ENCODE measurements at regions not wholly inside any gene's neighbourhood (a gene's known extent, or its start where the extent isn't known, plus 50 kb on each side); places are given as distances from the start of the nearest gene placed in this dataset.

DNA sequence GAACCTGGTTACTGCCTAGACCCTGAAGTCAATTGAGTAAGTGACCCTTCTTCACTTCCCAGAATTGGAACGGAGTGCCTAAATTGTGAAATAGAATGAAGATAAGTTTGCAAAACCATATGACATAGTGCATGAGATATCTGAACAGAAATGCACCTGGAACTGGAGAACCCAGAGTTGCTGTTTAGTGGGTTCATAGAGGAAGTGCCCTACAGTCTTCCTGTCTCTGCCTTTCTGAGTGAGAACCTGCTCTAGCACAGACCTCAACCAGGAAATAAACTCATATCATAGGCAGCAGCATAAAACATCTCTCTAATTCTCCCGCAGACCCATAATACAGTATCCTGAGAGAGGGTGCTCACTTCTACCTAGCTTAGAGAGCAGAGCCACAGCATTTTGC is 82.9 kb downstream of the EOMES start:
- H3K27ac Mint-ChIP-seq, result no peak overlapping the region
- H3K4me1 Mint-ChIP-seq, result peaks cover 16% of the 10 kb centered on the region
- no peak for DNase-seq (ENCODE audit: low spot score)
- H3K27me3 Mint-ChIP-seq (ENCODE audit: low read depth), result peaks cover 7% of the 10 kb centered on the region; the same call in 1 of the 2 replicates
- CTCF ChIA-PET, result no interaction called here
- TF ChIP-seq NFATC4 (CRISPR knock-in tag; IDR thresholded peaks at IDR 0.05) (no peak), ZNF219 (CRISPR knock-in tag; IDR thresholded peaks at IDR 0.05; ENCODE audit: borderline replicate concordance) (no peak), ZNF121 (CRISPR knock-in tag; IDR thresholded peaks at IDR 0.05) (no peak), FOXP1 (CRISPR knock-in tag; IDR thresholded peaks at IDR 0.05; ENCODE audit: borderline replicate concordance) (no peak), GRHL2 (CRISPR knock-in tag; IDR thresholded peaks at IDR 0.05; ENCODE audit: insufficient replicate concordance, severe bottlenecking) (no peak), ZNF317 (CRISPR knock-in tag; IDR thresholded peaks at IDR 0.05; ENCODE audit: borderline replicate concordance, low read depth) (no peak), JUN (CRISPR knock-in tag; IDR thresholded peaks at IDR 0.05) (no peak), NFYB (CRISPR knock-in tag; conservative IDR thresholded peaks at IDR 0.05; ENCODE audit: low read depth) (no peak), TP53 (CRISPR knock-in tag; IDR thresholded peaks at IDR 0.05) (no peak), ZBTB21 (CRISPR knock-in tag; IDR thresholded peaks at IDR 0.05; ENCODE audit: borderline replicate concordance) (no peak), HMGA2 (CRISPR knock-in tag; IDR thresholded peaks at IDR 0.05) (no peak), FOXK1 (CRISPR knock-in tag; IDR thresholded peaks at IDR 0.05) (no peak), GTF2I (CRISPR knock-in tag; conservative IDR thresholded peaks at IDR 0.05) (no peak), ZNF138 (CRISPR knock-in tag; conservative IDR thresholded peaks at IDR 0.05) (no peak)
- TF ChIP-seq, protein P1, sequence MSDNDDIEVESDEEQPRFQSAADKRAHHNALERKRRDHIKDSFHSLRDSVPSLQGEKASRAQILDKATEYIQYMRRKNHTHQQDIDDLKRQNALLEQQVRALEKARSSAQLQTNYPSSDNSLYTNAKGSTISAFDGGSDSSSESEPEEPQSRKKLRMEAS (CRISPR knock-in tag; IDR thresholded peaks at IDR 0.05), result no peak
- TF ChIP-seq, protein P2, sequence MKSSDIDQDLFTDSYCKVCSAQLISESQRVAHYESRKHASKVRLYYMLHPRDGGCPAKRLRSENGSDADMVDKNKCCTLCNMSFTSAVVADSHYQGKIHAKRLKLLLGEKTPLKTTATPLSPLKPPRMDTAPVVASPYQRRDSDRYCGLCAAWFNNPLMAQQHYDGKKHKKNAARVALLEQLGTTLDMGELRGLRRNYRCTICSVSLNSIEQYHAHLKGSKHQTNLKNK (CRISPR knock-in tag; IDR thresholded peaks at IDR 0.05), result no peak
- TF ChIP-seq, protein P3, sequence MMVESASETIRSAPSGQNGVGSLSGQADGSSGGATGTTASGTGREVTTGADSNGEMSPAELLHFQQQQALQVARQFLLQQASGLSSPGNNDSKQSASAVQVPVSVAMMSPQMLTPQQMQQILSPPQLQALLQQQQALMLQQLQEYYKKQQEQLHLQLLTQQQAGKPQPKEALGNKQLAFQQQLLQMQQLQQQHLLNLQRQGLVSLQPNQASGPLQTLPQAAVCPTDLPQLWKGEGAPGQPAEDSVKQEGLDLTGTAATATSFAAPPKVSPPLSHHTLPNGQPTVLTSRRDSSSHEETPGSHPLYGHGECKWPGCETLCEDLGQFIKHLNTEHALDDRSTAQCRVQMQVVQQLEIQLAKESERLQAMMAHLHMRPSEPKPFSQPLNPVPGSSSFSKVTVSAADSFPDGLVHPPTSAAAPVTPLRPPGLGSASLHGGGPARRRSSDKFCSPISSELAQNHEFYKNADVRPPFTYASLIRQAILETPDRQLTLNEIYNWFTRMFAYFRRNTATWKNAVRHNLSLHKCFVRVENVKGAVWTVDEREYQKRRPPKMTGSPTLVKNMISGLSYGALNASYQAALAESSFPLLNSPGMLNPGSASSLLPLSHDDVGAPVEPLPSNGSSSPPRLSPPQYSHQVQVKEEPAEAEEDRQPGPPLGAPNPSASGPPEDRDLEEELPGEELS (CRISPR knock-in tag; IDR thresholded peaks at IDR 0.05), result no peak
- TF ChIP-seq, protein P4, sequence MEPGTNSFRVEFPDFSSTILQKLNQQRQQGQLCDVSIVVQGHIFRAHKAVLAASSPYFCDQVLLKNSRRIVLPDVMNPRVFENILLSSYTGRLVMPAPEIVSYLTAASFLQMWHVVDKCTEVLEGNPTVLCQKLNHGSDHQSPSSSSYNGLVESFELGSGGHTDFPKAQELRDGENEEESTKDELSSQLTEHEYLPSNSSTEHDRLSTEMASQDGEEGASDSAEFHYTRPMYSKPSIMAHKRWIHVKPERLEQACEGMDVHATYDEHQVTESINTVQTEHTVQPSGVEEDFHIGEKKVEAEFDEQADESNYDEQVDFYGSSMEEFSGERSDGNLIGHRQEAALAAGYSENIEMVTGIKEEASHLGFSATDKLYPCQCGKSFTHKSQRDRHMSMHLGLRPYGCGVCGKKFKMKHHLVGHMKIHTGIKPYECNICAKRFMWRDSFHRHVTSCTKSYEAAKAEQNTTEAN (CRISPR knock-in tag; IDR thresholded peaks at IDR 0.05), result no peak
- TF ChIP-seq, protein P5, sequence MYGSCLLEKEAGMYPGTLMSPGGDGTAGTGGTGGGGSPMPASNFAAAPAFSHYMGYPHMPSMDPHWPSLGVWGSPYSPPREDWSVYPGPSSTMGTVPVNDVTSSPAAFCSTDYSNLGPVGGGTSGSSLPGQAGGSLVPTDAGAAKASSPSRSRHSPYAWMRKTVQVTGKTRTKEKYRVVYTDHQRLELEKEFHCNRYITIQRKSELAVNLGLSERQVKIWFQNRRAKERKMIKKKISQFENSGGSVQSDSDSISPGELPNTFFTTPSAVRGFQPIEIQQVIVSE (CRISPR knock-in tag; IDR thresholded peaks at IDR 0.05; ENCODE audit: borderline replicate concordance), result no peak
- TF ChIP-seq, protein P6, sequence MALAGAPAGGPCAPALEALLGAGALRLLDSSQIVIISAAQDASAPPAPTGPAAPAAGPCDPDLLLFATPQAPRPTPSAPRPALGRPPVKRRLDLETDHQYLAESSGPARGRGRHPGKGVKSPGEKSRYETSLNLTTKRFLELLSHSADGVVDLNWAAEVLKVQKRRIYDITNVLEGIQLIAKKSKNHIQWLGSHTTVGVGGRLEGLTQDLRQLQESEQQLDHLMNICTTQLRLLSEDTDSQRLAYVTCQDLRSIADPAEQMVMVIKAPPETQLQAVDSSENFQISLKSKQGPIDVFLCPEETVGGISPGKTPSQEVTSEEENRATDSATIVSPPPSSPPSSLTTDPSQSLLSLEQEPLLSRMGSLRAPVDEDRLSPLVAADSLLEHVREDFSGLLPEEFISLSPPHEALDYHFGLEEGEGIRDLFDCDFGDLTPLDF (CRISPR knock-in tag; IDR thresholded peaks at IDR 0.05), result no peak
- H3K36me3 Mint-ChIP-seq, result no peaks in the 10 kb centered on the region
- H3K4me3 Mint-ChIP-seq, result no peak overlapping the region
- POLR2A ChIA-PET, result no interaction called here
- H3K9me3 Mint-ChIP-seq, result no peaks in the 10 kb centered on the region
- ATAC-seq, result no peak

DNA sequence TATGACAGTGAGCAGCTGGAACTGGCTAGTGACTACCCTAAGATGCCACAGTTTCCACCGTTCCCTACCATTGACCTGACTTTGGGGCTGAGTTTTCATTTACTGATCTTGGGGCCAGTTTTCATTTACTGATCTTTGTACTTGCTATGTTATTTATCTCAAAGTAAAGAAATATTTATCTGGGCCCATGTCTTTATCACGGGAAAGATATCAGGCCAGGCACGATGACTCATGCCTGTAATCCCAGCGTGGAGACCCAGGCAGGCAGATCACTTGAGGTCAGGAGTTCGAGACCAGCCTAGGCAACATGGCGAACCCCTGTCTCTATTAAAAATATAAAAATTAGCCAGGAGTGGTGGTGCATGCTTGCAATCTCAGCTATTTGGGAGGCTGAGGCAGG is 83.5 kb downstream of the EOMES start:
- H3K36me3 Mint-ChIP-seq, result no peaks in the 10 kb centered on the region
- H3K4me1 Mint-ChIP-seq, result peaks cover 18% of the 10 kb centered on the region
- H3K9me3 Mint-ChIP-seq, result no peaks in the 10 kb centered on the region
- POLR2A ChIA-PET, result no interaction called here
- DNase-seq (ENCODE audit: low spot score) (no peak), ATAC-seq (no peak)
- no peak overlapping the region for H3K4me3 Mint-ChIP-seq
- H3K27ac Mint-ChIP-seq, result peak overlapping the region; percentile 60; the same call in 1 of the 2 replicates
- peaks cover 14% of the 10 kb centered on the region for H3K27me3 Mint-ChIP-seq (ENCODE audit: low read depth)
- CTCF ChIA-PET, result no interaction called here
- TF ChIP-seq NR2C2 (CRISPR knock-in tag; IDR thresholded peaks at IDR 0.05), result no peak
- no peak for TF ChIP-seq CREB1 (CRISPR knock-in tag; IDR thresholded peaks at IDR 0.05)
- TF ChIP-seq ETV6 (CRISPR knock-in tag; IDR thresholded peaks at IDR 0.05), result no peak
- TF ChIP-seq TEAD1 (CRISPR knock-in tag; IDR thresholded peaks at IDR 0.05), result no peak
- TF ChIP-seq, protein P7, sequence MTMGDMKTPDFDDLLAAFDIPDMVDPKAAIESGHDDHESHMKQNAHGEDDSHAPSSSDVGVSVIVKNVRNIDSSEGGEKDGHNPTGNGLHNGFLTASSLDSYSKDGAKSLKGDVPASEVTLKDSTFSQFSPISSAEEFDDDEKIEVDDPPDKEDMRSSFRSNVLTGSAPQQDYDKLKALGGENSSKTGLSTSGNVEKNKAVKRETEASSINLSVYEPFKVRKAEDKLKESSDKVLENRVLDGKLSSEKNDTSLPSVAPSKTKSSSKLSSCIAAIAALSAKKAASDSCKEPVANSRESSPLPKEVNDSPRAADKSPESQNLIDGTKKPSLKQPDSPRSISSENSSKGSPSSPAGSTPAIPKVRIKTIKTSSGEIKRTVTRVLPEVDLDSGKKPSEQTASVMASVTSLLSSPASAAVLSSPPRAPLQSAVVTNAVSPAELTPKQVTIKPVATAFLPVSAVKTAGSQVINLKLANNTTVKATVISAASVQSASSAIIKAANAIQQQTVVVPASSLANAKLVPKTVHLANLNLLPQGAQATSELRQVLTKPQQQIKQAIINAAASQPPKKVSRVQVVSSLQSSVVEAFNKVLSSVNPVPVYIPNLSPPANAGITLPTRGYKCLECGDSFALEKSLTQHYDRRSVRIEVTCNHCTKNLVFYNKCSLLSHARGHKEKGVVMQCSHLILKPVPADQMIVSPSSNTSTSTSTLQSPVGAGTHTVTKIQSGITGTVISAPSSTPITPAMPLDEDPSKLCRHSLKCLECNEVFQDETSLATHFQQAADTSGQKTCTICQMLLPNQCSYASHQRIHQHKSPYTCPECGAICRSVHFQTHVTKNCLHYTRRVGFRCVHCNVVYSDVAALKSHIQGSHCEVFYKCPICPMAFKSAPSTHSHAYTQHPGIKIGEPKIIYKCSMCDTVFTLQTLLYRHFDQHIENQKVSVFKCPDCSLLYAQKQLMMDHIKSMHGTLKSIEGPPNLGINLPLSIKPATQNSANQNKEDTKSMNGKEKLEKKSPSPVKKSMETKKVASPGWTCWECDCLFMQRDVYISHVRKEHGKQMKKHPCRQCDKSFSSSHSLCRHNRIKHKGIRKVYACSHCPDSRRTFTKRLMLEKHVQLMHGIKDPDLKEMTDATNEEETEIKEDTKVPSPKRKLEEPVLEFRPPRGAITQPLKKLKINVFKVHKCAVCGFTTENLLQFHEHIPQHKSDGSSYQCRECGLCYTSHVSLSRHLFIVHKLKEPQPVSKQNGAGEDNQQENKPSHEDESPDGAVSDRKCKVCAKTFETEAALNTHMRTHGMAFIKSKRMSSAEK (CRISPR knock-in tag; IDR thresholded peaks at IDR 0.05; ENCODE audit: borderline replicate concordance), result no peak
- TF ChIP-seq NR3C1 (CRISPR knock-in tag; conservative IDR thresholded peaks at IDR 0.05; ENCODE audit: low read depth), result no peak
- no peak for TF ChIP-seq ZNF317 (CRISPR knock-in tag; IDR thresholded peaks at IDR 0.05; ENCODE audit: borderline replicate concordance, low read depth)
- no peak for TF ChIP-seq HMGA2 (CRISPR knock-in tag; IDR thresholded peaks at IDR 0.05)
- no peak for TF ChIP-seq ZNF396 (CRISPR knock-in tag; IDR thresholded peaks at IDR 0.05; ENCODE audit: borderline replicate concordance)
- TF ChIP-seq NR1H2 (CRISPR knock-in tag; IDR thresholded peaks at IDR 0.05), result no peak

All from WTC11 (cell line).